HCT116 (cell line): ENCODE measurements at regions not wholly inside any gene's neighbourhood (a gene's known extent, or its start where the extent isn't known, plus 50 kb on each side); places are given as distances from the start of the nearest gene placed in this dataset.

ENCODE experiments used
- ATAC-seq: fragments of 200-7000 bp; cut with Tn5 transposase; 2 replicates; pipeline ENCODE4 v1.9.1; 2020; ENCODE audit warnings: mild to moderate bottlenecking, moderate library complexity
- BruUV-seq: library from RNA; stranded (reverse); fragments of 400-500 nt; replicated peaks from 2 replicates; lab custom pipeline; 2021; lab: Mats Ljungman, UMichigan
- CTCF ChIA-PET: fragments of 300-600 bp; sonication (Branson Sonifier 250); formaldehyde crosslinking; loops from one replicate; lab custom pipeline; 2021; ENCODE audit warnings: antibody characterized with exemption; lab: Charles Lee
- POLR2A ChIA-PET: fragments of 300-600, 350-600 bp; sonication (Branson Sonifier 250); formaldehyde crosslinking; loops from one replicate; lab custom pipeline; 2021; ENCODE audit warnings: antibody characterized with exemption; lab: Charles Lee
- RAD21 ChIA-PET, 2 experiments: fragments of 300-600 bp; sonication (Branson Sonifier 250); formaldehyde crosslinking; loops; one replicate each; lab custom pipeline; 2023; ENCODE audit warnings: low total read pairs in 2 of 2; ENCODE audit not compliant: uncharacterized antibody in 2 of 2, unreplicated experiment in 2 of 2, low non-redundant PET in 1 of 2; lab: Charles Lee
- DNase-seq: peaks from one replicate; pipeline ENCODE4 v3.0.0-alpha.2; 2010; ENCODE audit warnings: low read depth, low spot score
- H2AFZ ChIP-seq: fragments of 200-600 bp; shearing (Covaris generic), sonication (generic); 2 replicates; pipeline ENCODE4 v1.6.1; 2017; ENCODE audit warnings: low read depth, mixed run types, mixed read lengths, antibody characterized with exemption, low read length; ENCODE audit not compliant: poor library complexity, severe bottlenecking
- H3K27ac ChIP-seq: 2 replicates; pipeline ENCODE4 v1.5.1; 2012; ENCODE audit warnings: low read depth, low read length
- H3K27me3 ChIP-seq: fragments of 200-600 bp; sonication (generic); 2 replicates; pipeline ENCODE4 v1.6.1; 2016; ENCODE audit warnings: mixed run types, low read length, mixed read lengths; ENCODE audit not compliant: insufficient read depth
- H3K36me3 ChIP-seq, 2 experiments: fragments of 200-500 bp in 1 of 2; fragments of 200-600 bp in 1 of 2; sonication (Bioruptor generic) in 1 of 2; sonication (generic) in 1 of 2; 2 replicates each; pipeline versions ENCODE4 v1.5.1 to v1.6.1; 2014 to 2016; ENCODE audit warnings: low read length in 2 of 2, inconsistent platforms in 1 of 2, mixed read lengths in 1 of 2, mixed run types in 1 of 2; ENCODE audit not compliant: insufficient read depth in 2 of 2, control insufficient read depth in 1 of 2
- H3K4me1 ChIP-seq, 2 experiments: fragments of 200-600 bp in 1 of 2; sonication (generic) in 1 of 2; 2 replicates each; pipeline versions ENCODE4 v1.5.1 to v1.6.1; 2012 to 2017; ENCODE audit warnings: low read length in 2 of 2, inconsistent platforms in 1 of 2, mild to moderate bottlenecking in 1 of 2, mixed read lengths in 1 of 2, mixed run types in 1 of 2, moderate library complexity in 1 of 2; ENCODE audit not compliant: insufficient read depth in 2 of 2, control insufficient read depth in 1 of 2
- H3K4me2 ChIP-seq: fragments of 200-600 bp; sonication (generic); 2 replicates; pipeline ENCODE4 v1.6.1; 2017; ENCODE audit warnings: mixed run types, low read length, mixed read lengths
- H3K4me3 ChIP-seq, 2 experiments: fragments of 200-600 bp in 1 of 2; sonication (generic) in 1 of 2; replicated peaks in 1 of 2; 2 replicates each; pipeline ENCODE4 v1.5.1; 2011 to 2016; ENCODE audit warnings: low read length in 2 of 2, control low read depth in 1 of 2, low read depth in 1 of 2, mild to moderate bottlenecking in 1 of 2, mixed read lengths in 1 of 2, mixed run types in 1 of 2
- H3K79me2 ChIP-seq: fragments of 200-600 bp; sonication (generic); 2 replicates; pipeline ENCODE4 v1.6.1; 2017; ENCODE audit warnings: mild to moderate bottlenecking, mixed run types, low read length, moderate library complexity, mixed read lengths; ENCODE audit not compliant: insufficient read depth
- H3K9ac ChIP-seq: fragments of 200-600 bp; sonication (generic); 2 replicates; pipeline ENCODE4 v1.6.1; 2016; ENCODE audit warnings: low read length, mixed read lengths
- H3K9me2 ChIP-seq: fragments of 200-600 bp; sonication (generic), shearing (Covaris generic); 2 replicates; pipeline ENCODE4 v1.6.1; 2017; ENCODE audit warnings: mixed run types, mild to moderate bottlenecking, moderate library complexity; ENCODE audit not compliant: insufficient read depth
- H3K9me3 ChIP-seq, 2 experiments: fragments of 200-500 bp in 1 of 2; fragments of 200-600 bp in 1 of 2; sonication (Bioruptor generic) in 1 of 2; sonication (generic) in 1 of 2; 2 replicates each; pipeline ENCODE4 v1.6.1; 2014 to 2017; ENCODE audit warnings: low read length in 2 of 2, mixed read lengths in 2 of 2, inconsistent platforms in 1 of 2, low read depth in 1 of 2, mild to moderate bottlenecking in 1 of 2, mixed run types in 1 of 2, moderate library complexity in 1 of 2; ENCODE audit not compliant: control insufficient read depth in 1 of 2, insufficient read depth in 1 of 2
- H4K20me1 ChIP-seq: fragments of 200-600 bp; sonication (generic), shearing (Covaris generic); 2 replicates; pipeline ENCODE4 v1.6.1; 2017; ENCODE audit warnings: mixed run types, mild to moderate bottlenecking, moderate library complexity; ENCODE audit not compliant: insufficient read depth
- ATF3 ChIP-seq: IDR thresholded peaks from 2 replicates; pipeline ENCODE4 v1.6.1; 2012
- CEBPB ChIP-seq: IDR thresholded peaks from 2 replicates; pipeline ENCODE4 v1.6.1; 2012; ENCODE audit warnings: low read depth
- EZH2 ChIP-seq: fragments of 200-600 bp; sonication (generic); IDR thresholded peaks from 2 replicates; pipeline ENCODE4 v1.6.1; 2017; ENCODE audit warnings: antibody characterized with exemption, mixed run types
- FOSL1 ChIP-seq: IDR thresholded peaks from 2 replicates; pipeline ENCODE4 v1.6.1; 2012; ENCODE audit warnings: low read depth
- POLR2AphosphoS5 ChIP-seq: IDR thresholded peaks from 2 replicates; pipeline ENCODE4 v1.6.1; 2011; ENCODE audit warnings: mild to moderate bottlenecking, low read depth, low read length, moderate library complexity
- SRF ChIP-seq: IDR thresholded peaks from 2 replicates; pipeline ENCODE4 v1.6.1; 2012; ENCODE audit warnings: low read depth
- intact Hi-C: fragments of 100-400 bp; cut with micrococcal nuclease; formaldehyde crosslinking; loops from 2 replicates; pipeline ENCODE4 v1.10.0; 2022
- TF ChIP-seq, protein P1 (sequence below): IDR thresholded peaks from 2 replicates; pipeline ENCODE4 v1.6.1; 2011; ENCODE audit warnings: mild to moderate bottlenecking, low read length, moderate library complexity; ENCODE audit not compliant: insufficient replicate concordance; ENCODE audit errors: extremely low read depth
- TF ChIP-seq, protein P2 (sequence below): IDR thresholded peaks from 2 replicates; pipeline ENCODE4 v1.6.1; 2012

GRCh38 chr6:159101656-159102055 lies 56.9 kb upstream of the TAGAP start:
- no peak for DNase-seq
- no peaks in the 10 kb centered on the region for H3K36me3 ChIP-seq
- no peak overlapping the region for H3K4me2 ChIP-seq
- H3K4me1 ChIP-seq, result peaks cover 0 to 11% of the 10 kb centered on the region in 2 experiments; a peak in 2 of 4 replicates
- H3K27ac ChIP-seq, result no peak overlapping the region
- no TSS peak for BruUV-seq
- no peak overlapping the region for H3K9ac ChIP-seq
- H2AFZ ChIP-seq, result no peak overlapping the region
- ChIA-PET RAD21 (no interaction called here), POLR2A (no interaction called here), CTCF (no interaction called here)
- no peaks in the 10 kb centered on the region for H3K9me3 ChIP-seq
- H3K79me2 ChIP-seq, result no peaks in the 10 kb centered on the region
- no peaks in the 10 kb centered on the region for H4K20me1 ChIP-seq
- TF ChIP-seq POLR2AphosphoS5, result no peak
- no peak for TF ChIP-seq SRF
- no peak for TF ChIP-seq CEBPB
- no peak for TF ChIP-seq FOSL1
- TF ChIP-seq, protein P1, sequence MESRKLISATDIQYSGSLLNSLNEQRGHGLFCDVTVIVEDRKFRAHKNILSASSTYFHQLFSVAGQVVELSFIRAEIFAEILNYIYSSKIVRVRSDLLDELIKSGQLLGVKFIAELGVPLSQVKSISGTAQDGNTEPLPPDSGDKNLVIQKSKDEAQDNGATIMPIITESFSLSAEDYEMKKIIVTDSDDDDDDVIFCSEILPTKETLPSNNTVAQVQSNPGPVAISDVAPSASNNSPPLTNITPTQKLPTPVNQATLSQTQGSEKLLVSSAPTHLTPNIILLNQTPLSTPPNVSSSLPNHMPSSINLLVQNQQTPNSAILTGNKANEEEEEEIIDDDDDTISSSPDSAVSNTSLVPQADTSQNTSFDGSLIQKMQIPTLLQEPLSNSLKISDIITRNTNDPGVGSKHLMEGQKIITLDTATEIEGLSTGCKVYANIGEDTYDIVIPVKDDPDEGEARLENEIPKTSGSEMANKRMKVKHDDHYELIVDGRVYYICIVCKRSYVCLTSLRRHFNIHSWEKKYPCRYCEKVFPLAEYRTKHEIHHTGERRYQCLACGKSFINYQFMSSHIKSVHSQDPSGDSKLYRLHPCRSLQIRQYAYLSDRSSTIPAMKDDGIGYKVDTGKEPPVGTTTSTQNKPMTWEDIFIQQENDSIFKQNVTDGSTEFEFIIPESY, result no peak
- TF ChIP-seq, protein P2, sequence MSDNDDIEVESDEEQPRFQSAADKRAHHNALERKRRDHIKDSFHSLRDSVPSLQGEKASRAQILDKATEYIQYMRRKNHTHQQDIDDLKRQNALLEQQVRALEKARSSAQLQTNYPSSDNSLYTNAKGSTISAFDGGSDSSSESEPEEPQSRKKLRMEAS, result no peak
- no peak for TF ChIP-seq ATF3
- no peak for TF ChIP-seq EZH2
- ATAC-seq, result no peak
- no peaks in the 10 kb centered on the region for H3K9me2 ChIP-seq
- intact Hi-C loops, result loop anchor here (10.0 kb wide), 1 partner anchor 337 kb away; no protein-coding TSS in a partner anchor
- H3K27me3 ChIP-seq, result no peaks in the 10 kb centered on the region
- no peak overlapping the region for H3K4me3 ChIP-seq
